SKM-1 (cell line): ENCODE measurements at regions not wholly inside any gene's neighbourhood (a gene's known extent, or its start where the extent isn't known, plus 50 kb on each side); places are given as distances from the start of the nearest gene placed in this dataset.

Experiments used
- DNase-seq: peaks from one replicate; lab custom pipeline; 2025; ENCODE audit not compliant: unreplicated experiment; lab: John Stamatoyannopoulos, UW

DNA sequence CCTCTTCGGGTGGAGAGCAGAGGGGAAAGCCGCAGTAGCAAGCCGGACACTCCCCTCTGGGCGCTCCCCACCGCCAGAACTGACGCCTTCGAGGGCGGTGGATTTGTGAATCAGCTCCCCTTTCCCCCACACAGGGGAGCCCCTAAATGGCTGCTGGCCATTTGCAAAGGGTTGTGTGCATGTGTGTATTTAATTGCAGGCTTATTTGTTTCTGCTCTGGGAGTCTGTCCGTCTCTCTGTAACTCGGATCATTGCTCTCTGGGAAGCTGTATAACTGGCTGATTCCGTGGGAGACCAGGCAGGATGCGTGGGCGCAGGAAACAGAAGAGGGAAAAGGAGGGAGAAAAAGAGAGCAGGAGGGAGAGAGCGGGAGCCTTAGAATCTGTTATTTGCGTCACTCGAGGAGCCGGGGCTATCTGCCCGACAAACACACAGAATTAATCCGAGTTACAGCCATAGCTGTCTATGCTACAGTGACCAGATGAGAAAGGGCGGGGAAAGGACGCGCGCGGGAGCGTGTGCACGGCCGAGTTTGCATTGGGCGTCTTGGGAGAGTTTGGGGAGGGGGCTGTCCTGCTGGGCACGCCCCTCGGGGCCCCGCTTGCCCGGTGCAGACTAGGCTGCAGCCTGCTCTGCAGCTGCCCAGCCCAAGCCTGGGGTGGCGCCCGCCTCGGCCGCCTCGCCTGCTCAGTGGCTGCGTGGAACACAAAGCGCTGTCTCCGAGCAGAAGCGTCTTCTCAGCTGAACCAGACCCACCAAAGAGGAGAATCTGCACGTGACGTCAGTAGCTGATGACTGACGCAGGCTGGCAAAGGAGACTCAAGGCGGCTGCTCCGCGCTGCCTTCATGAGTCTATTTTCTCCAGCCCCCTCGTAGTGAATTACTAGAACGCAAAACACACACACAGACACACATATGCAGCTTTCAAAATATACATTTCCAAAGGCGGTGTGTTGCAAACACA, 105.3 kb upstream of the HSD17B12 start:
- DNase-seq = no peak

- no peak for DNase-seq
Measured at GRCh38 chr11:43575913-43576310, 104.6 kb upstream of the HSD17B12 start.

DNA sequence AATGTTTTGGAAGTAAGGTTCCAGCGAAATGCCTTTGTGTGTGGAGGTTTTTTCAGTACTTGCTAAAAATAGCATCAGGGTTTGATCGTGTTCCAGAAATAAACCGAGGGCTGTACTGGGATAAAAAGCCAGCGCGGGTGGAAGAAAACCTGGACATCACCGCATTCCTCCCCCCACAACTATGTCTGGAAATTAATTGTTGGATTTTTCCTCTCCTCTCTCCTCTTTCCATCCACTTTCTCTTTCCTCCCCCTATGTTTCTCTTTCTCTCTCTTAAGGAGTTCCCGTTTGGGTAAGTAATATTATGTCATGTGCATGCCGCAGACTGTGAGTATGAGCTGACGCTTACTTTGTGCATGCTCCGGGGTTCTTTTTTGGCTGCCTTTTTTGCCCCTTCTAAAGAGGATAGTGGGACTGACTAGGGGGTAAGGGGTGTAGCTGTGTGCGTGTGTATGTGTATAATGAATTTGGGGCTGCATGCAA, 104.2 kb upstream of the HSD17B12 start:
- no peak for DNase-seq

DNA sequence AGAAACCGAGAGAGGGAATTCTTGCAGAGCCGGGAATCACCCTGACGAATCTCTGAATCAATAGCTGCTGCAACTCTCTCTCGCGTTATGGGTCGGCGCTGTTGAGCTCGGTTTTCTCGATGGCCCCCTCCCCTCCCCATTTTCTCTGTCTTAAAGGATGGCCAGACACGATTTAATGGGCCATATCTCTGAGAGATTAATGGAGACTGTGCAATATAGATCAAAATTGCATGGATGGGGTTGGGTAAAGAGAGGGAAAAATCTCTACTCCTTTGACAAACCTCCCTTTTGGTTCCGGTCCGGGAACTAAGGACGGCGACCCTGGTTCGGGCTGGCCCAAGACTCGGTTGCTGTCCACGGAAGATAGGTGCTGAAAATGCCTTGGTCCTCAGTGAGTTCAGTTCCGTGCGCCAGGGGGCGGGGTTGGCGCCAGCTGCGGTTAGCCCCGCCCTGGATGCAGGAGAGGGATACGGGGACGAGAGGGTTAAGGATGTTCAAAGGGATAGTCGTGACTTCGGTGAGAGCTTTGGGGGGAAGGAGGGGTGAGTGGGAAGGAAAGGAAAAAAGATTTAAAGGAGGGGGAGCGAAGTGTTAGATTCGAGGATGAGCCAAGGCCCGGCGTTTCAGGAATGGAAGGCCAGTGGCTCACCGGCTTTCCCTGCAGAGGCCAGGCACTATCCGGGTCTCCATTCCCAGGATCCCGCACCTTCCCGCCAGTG, 103.6 kb upstream of the HSD17B12 start:
- no peak for DNase-seq

DNA sequence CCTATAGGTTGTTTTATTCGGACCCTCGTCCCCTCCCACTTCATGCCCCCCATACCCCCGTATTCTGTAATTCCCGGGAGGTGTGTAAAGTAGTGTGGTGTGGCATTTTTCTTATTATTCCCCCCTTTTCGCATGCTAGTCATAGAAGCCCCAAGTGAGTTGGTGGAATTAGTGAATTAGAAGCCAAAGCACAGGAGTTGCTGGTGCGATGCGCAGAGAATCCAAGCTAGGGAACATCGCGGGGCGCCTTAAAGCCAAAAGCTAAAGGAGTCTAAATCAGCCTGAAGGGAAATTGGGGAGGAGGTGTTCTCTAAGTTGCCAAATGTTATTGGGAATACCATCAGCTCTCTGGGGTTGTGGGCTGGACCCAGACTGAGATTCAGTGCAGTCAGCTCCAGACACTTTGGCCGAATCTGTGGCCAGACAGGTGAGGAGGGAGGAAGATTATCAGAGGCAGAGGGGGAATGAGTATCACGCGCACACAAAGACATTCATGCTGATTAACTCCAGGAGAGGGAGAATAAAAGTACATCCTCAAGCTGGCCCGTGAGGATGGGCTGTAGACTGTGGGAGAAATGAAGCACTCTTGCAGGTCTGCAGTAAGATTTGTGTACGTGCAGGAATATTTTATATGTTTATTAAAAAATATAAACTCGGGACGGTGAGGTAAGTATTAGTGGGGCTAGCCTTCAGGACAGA, 102.8 kb upstream of the HSD17B12 start:
- DNase-seq = no peak

- no peak for DNase-seq
Measured at GRCh38 chr11:43578346-43579170, 102.0 kb upstream of the HSD17B12 start.

DNA sequence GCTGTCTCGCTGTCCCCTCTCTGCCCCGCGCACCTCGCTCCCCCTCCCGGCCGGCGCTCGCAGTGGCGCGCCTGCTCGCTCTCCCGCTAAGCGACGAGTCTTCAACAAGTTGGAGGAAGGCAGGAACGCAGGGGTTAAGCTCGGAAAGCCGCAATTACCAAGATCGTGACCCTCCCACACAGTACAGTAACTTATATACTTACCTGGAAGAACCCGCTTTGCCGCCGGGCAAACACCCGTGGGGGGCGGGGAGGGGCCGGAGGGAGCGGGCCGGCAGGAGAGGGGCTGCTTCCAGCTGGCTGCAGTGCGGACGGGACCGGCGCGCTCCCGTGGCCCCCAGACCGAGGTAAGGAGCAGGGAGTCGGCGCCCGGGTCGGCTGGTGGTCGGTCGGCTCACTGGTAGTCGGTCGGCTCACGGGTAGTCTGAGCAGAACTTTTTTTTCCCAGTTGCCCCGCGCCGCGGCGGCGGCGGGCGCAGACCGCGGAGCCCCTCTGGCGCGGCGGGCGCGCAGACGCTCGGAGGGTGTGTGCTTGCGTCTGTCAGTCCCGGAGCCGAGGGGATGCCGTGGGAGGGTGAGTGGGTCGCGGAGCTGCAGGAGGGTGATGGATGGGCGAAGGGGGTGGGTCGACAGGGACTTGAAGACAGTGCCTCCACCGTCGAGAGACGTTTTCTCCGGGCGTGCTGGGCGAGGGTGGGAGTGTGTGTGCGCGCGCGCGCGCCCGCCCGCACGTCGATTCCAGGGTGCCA, 101.2 kb upstream of the HSD17B12 start:
- no peak for DNase-seq

DNA sequence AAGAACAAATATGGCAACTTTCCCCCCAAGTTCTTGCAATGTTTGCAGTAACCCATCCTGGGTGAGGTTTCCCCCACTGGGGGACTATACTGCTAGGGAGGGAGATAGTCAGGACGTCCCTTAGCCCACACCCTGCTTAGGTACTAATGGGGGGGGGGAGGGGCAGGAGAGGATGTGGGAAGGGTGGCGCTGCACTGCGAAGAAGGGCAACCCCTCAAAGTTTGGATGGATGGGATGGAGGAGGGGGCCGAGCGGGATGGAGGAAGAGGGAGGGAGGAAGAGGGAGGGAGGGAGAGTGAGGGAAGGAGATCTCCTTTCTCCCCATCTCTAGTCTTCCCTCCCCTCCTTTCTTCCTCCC, 100.6 kb upstream of the HSD17B12 start:
- DNase-seq = no peak

- DNase-seq = no peak
Measured at GRCh38 chr11:43580735-43581369, 99.7 kb upstream of the HSD17B12 start.

DNA sequence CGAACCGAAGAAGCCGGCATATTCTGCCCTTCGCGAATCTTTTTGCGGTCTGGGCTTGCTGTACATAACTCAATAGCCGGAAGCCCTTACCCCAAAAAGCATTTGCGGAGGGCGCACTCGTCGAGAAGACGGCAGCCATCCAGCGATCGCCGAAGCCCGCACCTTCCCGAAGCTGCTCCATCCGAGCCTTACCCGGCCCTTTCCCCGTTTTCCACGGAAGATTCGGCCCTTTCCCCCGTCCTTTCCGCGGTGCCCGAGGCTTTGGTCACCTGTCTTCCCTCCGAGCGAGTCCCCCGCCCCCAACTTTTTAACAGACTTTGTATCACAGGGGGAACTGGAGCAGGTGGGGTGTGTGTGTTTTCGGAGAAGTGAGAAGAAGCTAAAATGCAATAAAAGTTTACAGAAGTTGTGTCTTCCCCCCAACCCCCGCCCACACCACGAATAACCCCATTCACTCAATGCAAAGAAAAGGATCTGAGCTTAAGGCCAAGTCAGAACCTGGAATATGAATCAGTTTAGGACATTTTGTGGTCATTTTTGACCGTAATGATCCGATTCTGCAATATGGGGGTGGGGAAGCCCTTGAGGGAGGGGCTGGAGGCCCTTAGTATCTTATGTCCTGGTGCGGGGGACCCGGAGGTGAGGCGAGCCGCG, 99.0 kb upstream of the HSD17B12 start:
- DNase-seq = no peak

DNA sequence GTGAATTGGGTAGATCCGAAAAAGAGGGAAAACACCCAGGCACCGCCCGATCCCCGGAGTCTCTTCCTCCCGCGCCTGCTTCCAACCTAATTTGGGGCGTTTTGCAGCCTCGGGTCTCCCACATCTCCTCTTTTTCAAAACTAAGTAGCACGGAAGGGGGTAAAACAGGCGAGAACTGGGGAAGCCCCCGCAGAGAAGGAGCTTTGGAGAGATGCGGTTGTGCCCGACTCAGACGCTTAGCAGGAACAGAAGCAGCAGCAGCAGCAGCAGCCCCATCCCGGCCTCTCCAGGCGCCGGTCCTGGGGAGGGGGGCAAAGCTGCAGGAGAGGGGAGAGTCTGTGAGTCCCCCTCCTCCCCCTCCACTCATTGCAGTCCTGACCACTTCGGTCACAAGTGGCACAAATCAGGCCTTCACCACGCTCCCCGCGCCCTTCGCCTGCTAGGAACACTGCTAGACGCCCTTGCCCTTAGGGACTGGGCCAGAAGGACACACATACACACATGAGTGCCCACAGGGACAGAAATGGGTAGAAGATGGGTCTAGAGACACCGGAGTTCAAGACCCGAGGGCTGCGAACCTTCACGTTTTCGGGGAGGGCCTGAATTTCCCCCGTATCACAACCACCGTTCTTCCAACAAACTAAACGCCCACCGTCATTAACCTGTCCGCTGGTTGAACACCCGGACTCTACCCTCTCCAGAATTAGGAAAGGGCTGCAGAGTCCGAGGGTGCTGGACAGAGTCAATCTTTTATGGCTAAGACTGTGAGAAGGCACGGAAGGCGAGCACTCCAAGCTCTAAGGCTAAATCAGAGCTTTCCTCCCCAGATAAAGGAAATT, 98.3 kb upstream of the HSD17B12 start:
- DNase-seq = no peak

- no peak for DNase-seq
Measured at GRCh38 chr11:43582863-43583462, 97.6 kb upstream of the HSD17B12 start.

DNA sequence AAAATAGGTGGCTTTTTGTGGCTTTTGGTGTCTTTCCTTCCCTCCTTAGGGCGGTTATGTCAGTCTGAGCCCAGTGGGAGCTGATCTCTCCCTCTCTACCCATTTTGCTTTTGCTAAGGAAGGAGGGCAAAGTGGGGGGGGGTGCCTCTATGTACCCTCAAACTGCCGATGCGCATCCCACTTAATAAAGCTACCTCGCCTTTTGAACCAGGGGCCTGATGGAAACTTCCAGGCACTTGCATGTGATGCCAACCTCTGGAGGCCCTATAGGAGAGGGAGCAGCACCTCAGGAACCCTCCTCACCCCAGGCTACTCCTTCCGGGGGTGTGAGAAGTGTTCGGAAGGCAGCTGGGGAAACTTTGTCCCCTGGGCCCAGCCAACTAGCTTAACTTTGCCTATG, 97.0 kb upstream of the HSD17B12 start:
- no peak for DNase-seq

GRCh38 chr11:43585877-43586608, 94.5 kb upstream of the HSD17B12 start:
- DNase-seq = no peak

DNA sequence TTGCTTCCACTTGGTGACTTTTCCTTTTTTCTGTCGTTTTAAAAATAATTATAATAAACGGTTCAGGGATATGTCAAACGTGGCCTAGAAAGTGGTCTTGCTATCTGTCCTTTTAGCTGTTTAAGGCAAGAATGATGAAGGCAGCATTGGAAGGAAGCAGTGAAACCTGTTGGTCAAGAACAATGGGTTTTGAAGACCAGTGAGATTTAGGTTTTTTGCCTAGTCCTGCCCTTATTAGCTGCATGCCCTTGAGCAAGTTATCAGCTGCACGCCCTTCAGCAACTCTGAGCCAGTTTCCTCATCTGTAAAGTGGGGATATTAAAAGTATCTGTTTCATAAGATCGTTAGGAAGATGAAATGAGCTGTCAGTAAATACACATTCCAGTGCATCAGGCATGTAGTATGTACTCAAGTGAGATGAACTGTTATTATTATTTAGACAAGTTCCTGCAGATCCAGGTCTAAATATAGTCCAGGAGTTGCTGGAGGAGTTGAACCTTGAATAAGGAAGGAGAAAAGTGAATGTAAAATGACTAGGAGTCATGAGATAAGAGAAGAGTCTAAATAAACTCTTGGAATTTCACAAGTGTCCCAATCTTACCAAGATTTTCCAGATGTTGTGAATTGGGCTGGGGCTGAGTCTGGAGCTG, 90.8 kb upstream of the HSD17B12 start:
- no peak for DNase-seq

DNA sequence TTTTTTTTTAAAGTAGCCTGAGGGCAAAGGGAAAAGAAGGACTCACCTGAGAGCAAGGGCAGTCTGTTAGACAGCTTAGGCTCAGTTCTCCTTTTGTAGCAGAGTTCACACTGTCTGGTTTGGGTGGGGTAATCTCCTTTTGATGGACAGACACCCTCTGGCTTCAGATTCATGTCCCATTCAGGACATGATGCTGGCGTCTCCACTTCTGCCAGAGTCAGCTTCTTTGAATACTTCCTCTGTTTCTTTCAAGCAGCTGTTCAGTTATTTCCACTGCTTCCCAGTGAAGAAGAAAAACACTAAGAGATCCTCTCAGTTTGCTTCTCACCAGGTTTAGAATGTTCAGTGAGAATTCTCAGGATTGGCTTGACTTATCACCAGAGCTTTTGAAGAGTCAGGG, 79.0 kb upstream of the HSD17B12 start:
- no peak for DNase-seq

DNA sequence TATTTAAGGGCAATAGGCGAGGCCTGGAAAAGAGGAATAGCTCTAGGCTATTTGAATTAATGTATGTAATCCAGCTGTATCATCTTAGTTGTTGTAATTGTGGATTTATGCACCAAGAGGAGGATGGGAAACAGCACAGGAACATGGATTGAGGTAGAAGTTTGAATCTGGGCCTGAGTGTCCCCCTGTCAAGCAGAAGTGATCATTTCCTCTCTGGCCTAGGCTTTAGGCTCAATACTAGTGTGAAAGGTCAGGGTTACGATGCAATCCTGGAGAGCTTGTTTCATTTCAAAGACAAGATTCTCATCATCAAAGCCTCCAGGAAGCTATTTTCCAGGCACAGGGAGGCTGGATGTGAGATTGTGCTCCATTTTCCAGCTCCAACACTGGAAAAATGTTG, 77.9 kb upstream of the HSD17B12 start:
- DNase-seq = no peak
